Forelimb muscle (tissue), 1 donor: ENCODE measurements at regions not wholly inside any gene's neighbourhood (a gene's known extent, or its start where the extent isn't known, plus 50 kb on each side); places are given as distances from the start of the nearest gene placed in this dataset.
"Not testable (repeated sequence)": the region's sequence is repeated elsewhere in the genome, so short reads cannot be mapped to it uniquely, and the experiment has no call there.

Experiments
- DNase-seq: peaks from one replicate; pipeline ENCODE4 v3.0.0-alpha.2; 2013; ENCODE audit warnings: low read depth

- no peak for DNase-seq
Observed at GRCh38 chr3:178087376-178087775, 448.9 kb upstream of the KCNMB2 start.

- no peak for DNase-seq
Observed at GRCh38 chr3:178088963-178089362, 447.3 kb upstream of the KCNMB2 start.

- DNase-seq = no peak
Observed at GRCh38 chr3:178090899-178091298, 445.3 kb upstream of the KCNMB2 start.

GRCh38 chr3:178095522-178095921 is 440.7 kb upstream of the KCNMB2 start:
- DNase-seq = no peak

- DNase-seq = no peak
Observed at GRCh38 chr3:178096955-178097354, 439.3 kb upstream of the KCNMB2 start.

- DNase-seq = no peak
Observed at GRCh38 chr3:178097576-178097975, 438.7 kb upstream of the KCNMB2 start.

GRCh38 chr3:178099274-178099673 is 437.0 kb upstream of the KCNMB2 start:
- no peak for DNase-seq

GRCh38 chr3:178099862-178100261 is 436.4 kb upstream of the KCNMB2 start:
- no peak for DNase-seq

- DNase-seq = no peak
Observed at GRCh38 chr3:178100908-178101307, 435.3 kb upstream of the KCNMB2 start.

GRCh38 chr3:178103140-178103539 is 433.1 kb upstream of the KCNMB2 start:
- no peak for DNase-seq

- no peak for DNase-seq
Observed at GRCh38 chr3:178107804-178108203, 428.4 kb upstream of the KCNMB2 start.

- no peak for DNase-seq
Observed at GRCh38 chr3:178109691-178110090, 426.5 kb upstream of the KCNMB2 start.

- DNase-seq = no peak
Observed at GRCh38 chr3:178112134-178112533, 424.1 kb upstream of the KCNMB2 start.

- not testable (repeated sequence) for DNase-seq
Observed at GRCh38 chr3:178112552-178112951, 423.7 kb upstream of the KCNMB2 start.

GRCh38 chr3:178117641-178118040 is 418.6 kb upstream of the KCNMB2 start:
- no peak for DNase-seq

- DNase-seq = not testable (repeated sequence)
Observed at GRCh38 chr3:178119608-178120295, 416.5 kb upstream of the KCNMB2 start.

- no peak for DNase-seq
Observed at GRCh38 chr3:178120367-178120766, 415.9 kb upstream of the KCNMB2 start.

GRCh38 chr3:178126686-178127085 is 409.6 kb upstream of the KCNMB2 start:
- no peak for DNase-seq

- no peak for DNase-seq
Observed at GRCh38 chr3:178127221-178127620, 409.0 kb upstream of the KCNMB2 start.

- no peak for DNase-seq
Observed at GRCh38 chr3:178129109-178129508, 407.1 kb upstream of the KCNMB2 start.

GRCh38 chr3:178131801-178132200 is 404.4 kb upstream of the KCNMB2 start:
- no peak for DNase-seq

- no peak for DNase-seq
Observed at GRCh38 chr3:178137206-178137605, 399.0 kb upstream of the KCNMB2 start.

GRCh38 chr3:178137831-178138230 is 398.4 kb upstream of the KCNMB2 start:
- no peak for DNase-seq

- DNase-seq = no peak
Observed at GRCh38 chr3:178139116-178139515, 397.1 kb upstream of the KCNMB2 start.
